ENCODE measurements at regions not wholly inside any gene's neighbourhood (a gene's known extent, or its start where the extent isn't known, plus 50 kb on each side); places are given as distances from the start of the nearest gene placed in this dataset.

GRCh38 chr11:100472727-100473389, 214.2 kb upstream of the ARHGAP42 start:
- H3K36me3 ChIP-seq, result no peaks in the 10 kb centered on the region
- no peak overlapping the region for H3K4me3 ChIP-seq
- DNase-seq (ENCODE audit: extremely low spot score), result no peak
- H3K4me1 ChIP-seq, result no peaks in the 10 kb centered on the region
- H3K27ac ChIP-seq (replicated peaks in 1 of 4), result no peak overlapping the region
- TF ChIP-seq POLR2A (IDR thresholded peaks at IDR 0.05; ENCODE audit: low read depth), result no peak
- TF ChIP-seq POLR2AphosphoS5 (IDR thresholded peaks at IDR 0.05), result no peak
- H3K9me3 ChIP-seq, result no peaks in the 10 kb centered on the region
- intact Hi-C loops (cut with DNase I), result no loop called here
- 74% methylated on average over 2 of the region's 2 CpGs for WGBS
- H3K27me3 ChIP-seq, result no peaks in the 10 kb centered on the region

DNA sequence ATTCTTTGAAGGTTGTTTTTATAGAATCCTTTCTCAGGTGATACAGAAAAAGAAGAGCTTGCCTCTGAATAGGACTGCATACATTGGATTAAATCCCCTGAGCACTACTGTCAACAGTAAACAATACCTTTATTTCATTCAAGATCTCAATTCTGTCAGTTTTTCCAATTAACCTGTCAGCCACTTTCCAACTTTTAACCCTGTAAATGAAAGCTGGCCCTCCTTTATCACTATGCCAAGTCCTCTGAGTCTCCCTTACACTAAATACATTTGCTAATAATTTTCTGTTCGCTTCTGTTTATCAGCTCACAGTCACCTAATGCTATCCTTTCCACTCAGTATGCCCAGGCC, 213.7 kb upstream of the ARHGAP42 start:
- Histone ChIP-seq H3K36me3 (no peaks in the 10 kb centered on the region), H3K4me3 (no peak overlapping the region), H3K9me3 (no peaks in the 10 kb centered on the region), H3K27me3 (no peaks in the 10 kb centered on the region), H3K27ac (replicated peaks in 1 of 4) (no peak overlapping the region), H3K4me1 (no peaks in the 10 kb centered on the region)
- 91% methylated on average over 1 of the region's 1 CpG for WGBS
- no peak for DNase-seq (ENCODE audit: extremely low spot score)
- TF ChIP-seq, protein P1, sequence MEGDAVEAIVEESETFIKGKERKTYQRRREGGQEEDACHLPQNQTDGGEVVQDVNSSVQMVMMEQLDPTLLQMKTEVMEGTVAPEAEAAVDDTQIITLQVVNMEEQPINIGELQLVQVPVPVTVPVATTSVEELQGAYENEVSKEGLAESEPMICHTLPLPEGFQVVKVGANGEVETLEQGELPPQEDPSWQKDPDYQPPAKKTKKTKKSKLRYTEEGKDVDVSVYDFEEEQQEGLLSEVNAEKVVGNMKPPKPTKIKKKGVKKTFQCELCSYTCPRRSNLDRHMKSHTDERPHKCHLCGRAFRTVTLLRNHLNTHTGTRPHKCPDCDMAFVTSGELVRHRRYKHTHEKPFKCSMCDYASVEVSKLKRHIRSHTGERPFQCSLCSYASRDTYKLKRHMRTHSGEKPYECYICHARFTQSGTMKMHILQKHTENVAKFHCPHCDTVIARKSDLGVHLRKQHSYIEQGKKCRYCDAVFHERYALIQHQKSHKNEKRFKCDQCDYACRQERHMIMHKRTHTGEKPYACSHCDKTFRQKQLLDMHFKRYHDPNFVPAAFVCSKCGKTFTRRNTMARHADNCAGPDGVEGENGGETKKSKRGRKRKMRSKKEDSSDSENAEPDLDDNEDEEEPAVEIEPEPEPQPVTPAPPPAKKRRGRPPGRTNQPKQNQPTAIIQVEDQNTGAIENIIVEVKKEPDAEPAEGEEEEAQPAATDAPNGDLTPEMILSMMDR (IDR thresholded peaks at IDR 0.05), result no peak
- no peak for TF ChIP-seq POLR2A (IDR thresholded peaks at IDR 0.05; ENCODE audit: low read depth)
- TF ChIP-seq POLR2AphosphoS5 (IDR thresholded peaks at IDR 0.05), result no peak
- TF ChIP-seq EP300 (IDR thresholded peaks at IDR 0.05), result no peak
- intact Hi-C loops (cut with DNase I), result no loop called here

DNA sequence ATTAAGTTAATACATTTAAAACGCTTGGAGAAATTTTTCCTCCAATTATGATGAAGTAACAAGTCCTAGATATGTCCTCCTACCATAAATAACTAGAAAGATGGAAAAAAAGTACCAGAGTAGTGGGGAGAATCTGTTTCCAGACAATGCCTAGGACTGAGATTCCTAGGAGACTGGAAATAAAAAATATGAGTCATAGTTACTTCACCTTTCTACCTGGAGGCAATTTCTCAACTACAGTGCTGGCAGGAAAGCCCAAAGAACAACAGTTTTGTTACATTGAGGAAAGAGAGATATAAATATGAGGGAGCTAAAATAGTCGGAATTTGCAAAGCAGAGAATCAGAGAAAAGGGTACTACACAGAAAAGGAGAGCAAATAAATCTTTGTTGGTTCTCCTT, 202.1 kb upstream of the ARHGAP42 start:
- WGBS, result 81% methylated on average over 2 of the region's 2 CpGs

DNA sequence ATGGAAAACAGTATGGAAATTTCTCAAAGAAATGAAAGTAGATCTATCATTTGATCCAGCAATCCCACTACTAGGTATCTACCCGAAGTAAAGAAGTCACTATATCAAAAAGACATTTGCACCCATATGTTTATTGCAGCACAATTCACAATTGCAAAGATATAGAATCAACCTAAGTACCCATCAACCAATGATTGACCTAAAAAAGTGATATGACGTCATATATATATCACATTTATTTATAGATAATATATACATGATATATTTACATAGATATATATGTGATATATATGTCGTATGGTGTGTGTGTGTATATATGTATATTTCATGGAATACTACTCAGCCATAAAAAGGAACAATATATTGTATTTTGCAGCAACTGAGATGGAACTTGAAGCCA, 188.3 kb upstream of the ARHGAP42 start:
- H3K4me1 ChIP-seq, result no peaks in the 10 kb centered on the region
- no peak for DNase-seq (ENCODE audit: extremely low spot score)
- intact Hi-C loops (cut with DNase I), result no loop called here
- TF ChIP-seq POLR2AphosphoS5 (IDR thresholded peaks at IDR 0.05), result no peak
- TF ChIP-seq, protein P1 (IDR thresholded peaks at IDR 0.05), result no peak
- TF ChIP-seq EP300 (IDR thresholded peaks at IDR 0.05), result no peak
- no peak for TF ChIP-seq POLR2A (IDR thresholded peaks at IDR 0.05; ENCODE audit: low read depth)
- no peaks in the 10 kb centered on the region for H3K36me3 ChIP-seq
- 91% methylated on average over 3 of the region's 3 CpGs for WGBS
- no peaks in the 10 kb centered on the region for H3K27me3 ChIP-seq
- peaks cover 0 to 15% (median 5%) of the 10 kb centered on the region in 4 donors for H3K9me3 ChIP-seq
- no peak overlapping the region for H3K27ac ChIP-seq (replicated peaks in 1 of 4)
- H3K4me3 ChIP-seq, result no peak overlapping the region

More for the DNA sequence above, 202.1 kb upstream of the ARHGAP42 start:
- Histone ChIP-seq H3K36me3 (no peaks in the 10 kb centered on the region), H3K4me3 (no peak overlapping the region), H3K27ac (replicated peaks in 1 of 4) (no peak overlapping the region), H3K4me1 (no peaks in the 10 kb centered on the region), H3K9me3 (peaks cover 0 to 27% (median 12%) of the 10 kb centered on the region in 4 donors), H3K27me3 (no peaks in the 10 kb centered on the region)
- intact Hi-C loops (cut with DNase I), result no loop called here
- TF ChIP-seq POLR2AphosphoS5 (IDR thresholded peaks at IDR 0.05) (no peak), POLR2A (IDR thresholded peaks at IDR 0.05; ENCODE audit: low read depth) (no peak)
- DNase-seq (ENCODE audit: extremely low spot score), result no peak

DNA sequence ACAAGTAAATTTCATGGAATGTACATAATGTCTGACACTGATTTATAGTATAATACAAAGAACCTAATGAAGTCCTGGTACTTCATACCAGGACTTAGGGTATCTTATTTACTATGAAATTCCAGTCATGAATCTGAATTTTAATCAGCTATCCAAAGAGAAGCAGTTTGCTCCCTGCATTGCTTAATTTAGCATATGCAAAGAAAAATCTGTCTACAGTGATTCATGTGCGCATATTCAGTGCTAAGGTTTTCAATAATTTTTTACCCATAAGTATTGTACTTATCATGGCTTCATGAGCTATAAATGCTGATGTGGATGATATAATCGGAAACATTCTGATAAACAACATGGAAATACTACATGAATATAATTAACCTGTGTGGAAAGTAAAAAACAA, 185.6 kb upstream of the ARHGAP42 start:
- no peak for TF ChIP-seq POLR2A (IDR thresholded peaks at IDR 0.05; ENCODE audit: low read depth)
- no peak for TF ChIP-seq POLR2AphosphoS5 (IDR thresholded peaks at IDR 0.05)
- TF ChIP-seq, protein P1 (IDR thresholded peaks at IDR 0.05), result no peak
- no peak for TF ChIP-seq EP300 (IDR thresholded peaks at IDR 0.05)
- Histone ChIP-seq H3K9me3 (peaks cover 0 to 15% (median 5%) of the 10 kb centered on the region in 4 donors), H3K27ac (replicated peaks in 1 of 4) (no peak overlapping the region), H3K36me3 (no peaks in the 10 kb centered on the region), H3K4me3 (no peak overlapping the region), H3K27me3 (no peaks in the 10 kb centered on the region), H3K4me1 (no peaks in the 10 kb centered on the region)
- DNase-seq (ENCODE audit: extremely low spot score), result no peak
- WGBS, result 98% methylated on average over 2 of the region's 2 CpGs
- intact Hi-C loops (cut with DNase I), result no loop called here

GRCh38 chr11:100512475-100512874, 174.6 kb upstream of the ARHGAP42 start:
- intact Hi-C loops (cut with DNase I), result no loop called here
- H3K36me3 ChIP-seq, result no peaks in the 10 kb centered on the region
- H3K4me1 ChIP-seq, result peaks cover 0 to 11% (median 3%) of the 10 kb centered on the region in 4 donors
- TF ChIP-seq POLR2AphosphoS5 (IDR thresholded peaks at IDR 0.05) (no peak), POLR2A (IDR thresholded peaks at IDR 0.05; ENCODE audit: low read depth) (no peak)
- TF ChIP-seq, protein P1 (IDR thresholded peaks at IDR 0.05), result no peak
- no peak for DNase-seq (ENCODE audit: extremely low spot score)
- H3K27ac ChIP-seq (replicated peaks in 1 of 4), result no peak overlapping the region
- WGBS, result 60% methylated on average over 2 of the region's 2 CpGs
- H3K4me3 ChIP-seq, result no peak overlapping the region
- H3K27me3 ChIP-seq, result no peaks in the 10 kb centered on the region
- H3K9me3 ChIP-seq, result no peaks in the 10 kb centered on the region

Data from esophagus muscularis mucosa (tissue), 4 donors.